Activated CD8-positive, alpha-beta T cell treated with anti-CD3 and anti-CD28 coated beads for 36 hours (primary cell): ENCODE measurements at regions not wholly inside any gene's neighbourhood (a gene's known extent, or its start where the extent isn't known, plus 50 kb on each side); places are given as distances from the start of the nearest gene placed in this dataset.
A peak's percentile ranks its signal among the peaks of the same experiment; 100 is the strongest.

Experiments used
- ATAC-seq: fragments of 200-7000 bp; cut with Tn5 transposase; one replicate; pipeline ENCODE4 v1.10.0; 2021; ENCODE audit warnings: mild to moderate bottlenecking, moderate library complexity
- CTCF ChIA-PET: fragments of 350-600 bp; sonication (Branson Sonifier 250); formaldehyde crosslinking; loops from one replicate; lab custom pipeline; 2021; ENCODE audit warnings: antibody characterized with exemption; lab: Charles Lee
- POLR2A ChIA-PET: fragments of 350-600 bp; sonication (Branson Sonifier 250); formaldehyde crosslinking; loops from one replicate; lab custom pipeline; 2021; ENCODE audit warnings: antibody characterized with exemption; lab: Charles Lee
- DNase-seq: peaks from one replicate; pipeline ENCODE4 v3.0.0-alpha.2; 2020
- H3K27ac Mint-ChIP-seq: one replicate; pipeline ENCODE4 v1.8.0; 2021; ENCODE audit warnings: mild to moderate bottlenecking, mixed read lengths
- H3K27me3 Mint-ChIP-seq: one replicate; pipeline ENCODE4 v1.8.0; 2021; ENCODE audit warnings: mixed read lengths
- H3K36me3 Mint-ChIP-seq: one replicate; pipeline ENCODE4 v1.8.0; 2021; ENCODE audit warnings: low read depth, mixed read lengths
- H3K4me1 Mint-ChIP-seq: one replicate; pipeline ENCODE4 v1.8.0; 2021; ENCODE audit warnings: low read depth, mixed read lengths
- H3K4me3 Mint-ChIP-seq: one replicate; pipeline ENCODE4 v1.8.0; 2021; ENCODE audit warnings: mild to moderate bottlenecking, moderate library complexity, mixed read lengths
- H3K9me3 Mint-ChIP-seq: one replicate; pipeline ENCODE4 v1.8.0; 2021; ENCODE audit warnings: mixed read lengths
- intact Hi-C: fragments of 100-400 bp; cut with micrococcal nuclease; formaldehyde crosslinking; loops from one replicate; pipeline ENCODE4 v1.10.0; 2022
- TF ChIP-seq, protein P1 (sequence below): fragments of 200-600 bp; IDR thresholded peaks from one replicate; pipeline ENCODE4 v1.8.0; 2022; ENCODE audit warnings: antibody characterized with exemption, mild to moderate bottlenecking

DNA sequence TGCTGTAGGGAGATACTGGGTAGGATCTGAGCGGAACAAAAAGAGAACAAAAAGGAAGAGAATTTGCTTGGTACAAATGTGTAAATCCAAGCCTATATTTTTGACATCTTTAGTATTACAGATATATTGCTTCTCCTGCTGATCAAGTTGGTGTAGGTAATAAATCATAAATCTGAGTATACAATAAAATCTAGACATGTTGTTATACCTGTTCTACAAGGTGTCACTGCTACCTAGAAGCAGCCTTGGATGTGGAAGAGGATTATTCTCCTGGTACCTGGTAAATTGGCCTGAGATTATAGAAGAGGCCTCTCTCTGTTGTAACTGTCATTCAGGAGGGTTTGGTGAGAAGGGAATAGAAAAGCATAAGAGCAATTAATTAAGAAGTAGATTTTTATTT, 89.9 kb upstream of the LSM8 start:
- Mint-ChIP-seq H3K27ac (no peak overlapping the region), H3K4me3 (no peak overlapping the region), H3K36me3 (no peaks in the 10 kb centered on the region), H3K27me3 (peaks cover 5% of the 10 kb centered on the region), H3K9me3 (no peaks in the 10 kb centered on the region), H3K4me1 (no peaks in the 10 kb centered on the region)
- intact Hi-C loops, result no loop called here
- ChIA-PET POLR2A (no interaction called here), CTCF (no interaction called here)
- DNase-seq (no peak), ATAC-seq (no peak)
- TF ChIP-seq, protein P1, sequence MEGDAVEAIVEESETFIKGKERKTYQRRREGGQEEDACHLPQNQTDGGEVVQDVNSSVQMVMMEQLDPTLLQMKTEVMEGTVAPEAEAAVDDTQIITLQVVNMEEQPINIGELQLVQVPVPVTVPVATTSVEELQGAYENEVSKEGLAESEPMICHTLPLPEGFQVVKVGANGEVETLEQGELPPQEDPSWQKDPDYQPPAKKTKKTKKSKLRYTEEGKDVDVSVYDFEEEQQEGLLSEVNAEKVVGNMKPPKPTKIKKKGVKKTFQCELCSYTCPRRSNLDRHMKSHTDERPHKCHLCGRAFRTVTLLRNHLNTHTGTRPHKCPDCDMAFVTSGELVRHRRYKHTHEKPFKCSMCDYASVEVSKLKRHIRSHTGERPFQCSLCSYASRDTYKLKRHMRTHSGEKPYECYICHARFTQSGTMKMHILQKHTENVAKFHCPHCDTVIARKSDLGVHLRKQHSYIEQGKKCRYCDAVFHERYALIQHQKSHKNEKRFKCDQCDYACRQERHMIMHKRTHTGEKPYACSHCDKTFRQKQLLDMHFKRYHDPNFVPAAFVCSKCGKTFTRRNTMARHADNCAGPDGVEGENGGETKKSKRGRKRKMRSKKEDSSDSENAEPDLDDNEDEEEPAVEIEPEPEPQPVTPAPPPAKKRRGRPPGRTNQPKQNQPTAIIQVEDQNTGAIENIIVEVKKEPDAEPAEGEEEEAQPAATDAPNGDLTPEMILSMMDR, result no peak

DNA sequence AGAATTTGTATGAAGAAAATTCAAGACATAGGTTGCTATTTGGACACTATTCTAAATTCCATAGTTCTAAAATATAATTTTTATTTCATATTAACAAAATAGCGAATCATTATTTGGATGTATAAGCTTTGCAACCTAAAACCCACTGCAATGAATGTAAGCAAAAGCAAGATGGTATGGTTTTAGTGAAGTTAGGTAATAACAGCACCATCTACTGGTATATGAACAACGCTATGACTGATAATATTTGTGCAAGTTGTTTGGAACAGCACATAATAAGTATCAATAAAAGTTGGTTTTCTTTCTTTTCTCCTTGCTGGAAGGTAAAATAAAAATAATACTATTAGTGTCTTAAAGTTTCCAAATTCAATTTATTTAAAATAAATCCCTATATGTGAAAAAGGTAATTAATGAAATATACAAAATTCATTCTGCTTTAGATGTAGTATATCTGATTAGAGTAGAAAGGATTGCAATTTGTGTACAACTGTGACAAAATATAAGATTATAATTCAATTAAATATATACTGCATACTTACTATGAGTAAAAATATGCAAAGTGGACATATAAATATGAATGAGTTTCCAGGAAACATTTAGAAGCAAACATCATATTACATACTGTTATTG, 79.0 kb upstream of the LSM8 start:
- intact Hi-C loops, result no loop called here
- ChIA-PET CTCF (no interaction called here), POLR2A (no interaction called here)
- Mint-ChIP-seq H3K36me3 (no peaks in the 10 kb centered on the region), H3K4me3 (no peak overlapping the region), H3K9me3 (no peaks in the 10 kb centered on the region), H3K27me3 (peaks cover 4% of the 10 kb centered on the region), H3K27ac (no peak overlapping the region), H3K4me1 (no peaks in the 10 kb centered on the region)
- TF ChIP-seq, protein P1, result peak; percentile 61
- no peak for ATAC-seq
- no peak for DNase-seq

DNA sequence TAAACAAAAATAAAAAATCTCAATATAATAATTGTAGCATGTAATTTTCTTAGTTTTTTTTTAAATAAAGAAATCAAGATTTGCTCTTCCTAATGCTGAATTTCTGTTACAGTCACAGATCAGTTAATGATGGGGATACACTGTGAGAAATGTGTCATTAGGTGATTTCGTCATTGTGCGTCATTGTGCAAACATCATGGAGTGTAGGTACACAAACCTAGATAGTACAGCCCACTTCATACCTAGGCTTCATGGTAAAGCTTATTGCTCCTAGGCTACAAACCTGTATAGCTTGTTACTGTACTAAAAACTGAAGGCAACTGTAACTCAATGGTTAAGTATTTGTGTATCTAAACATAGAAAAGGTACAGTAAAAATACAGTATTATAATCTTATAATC, 74.4 kb upstream of the LSM8 start:
- ChIA-PET POLR2A (no interaction called here), CTCF (interaction anchor here (1.5 kb wide), 1 partner anchor 44 kb away, joined by 3 read pairs; no protein-coding TSS in a partner anchor)
- Mint-ChIP-seq H3K4me3 (no peak overlapping the region), H3K27me3 (peaks cover 2% of the 10 kb centered on the region), H3K27ac (no peak overlapping the region), H3K4me1 (no peaks in the 10 kb centered on the region), H3K36me3 (no peaks in the 10 kb centered on the region), H3K9me3 (peaks cover 5% of the 10 kb centered on the region)
- DNase-seq (no peak), ATAC-seq (no peak)
- intact Hi-C loops, result no loop called here
- TF ChIP-seq, protein P1, result no peak

DNA sequence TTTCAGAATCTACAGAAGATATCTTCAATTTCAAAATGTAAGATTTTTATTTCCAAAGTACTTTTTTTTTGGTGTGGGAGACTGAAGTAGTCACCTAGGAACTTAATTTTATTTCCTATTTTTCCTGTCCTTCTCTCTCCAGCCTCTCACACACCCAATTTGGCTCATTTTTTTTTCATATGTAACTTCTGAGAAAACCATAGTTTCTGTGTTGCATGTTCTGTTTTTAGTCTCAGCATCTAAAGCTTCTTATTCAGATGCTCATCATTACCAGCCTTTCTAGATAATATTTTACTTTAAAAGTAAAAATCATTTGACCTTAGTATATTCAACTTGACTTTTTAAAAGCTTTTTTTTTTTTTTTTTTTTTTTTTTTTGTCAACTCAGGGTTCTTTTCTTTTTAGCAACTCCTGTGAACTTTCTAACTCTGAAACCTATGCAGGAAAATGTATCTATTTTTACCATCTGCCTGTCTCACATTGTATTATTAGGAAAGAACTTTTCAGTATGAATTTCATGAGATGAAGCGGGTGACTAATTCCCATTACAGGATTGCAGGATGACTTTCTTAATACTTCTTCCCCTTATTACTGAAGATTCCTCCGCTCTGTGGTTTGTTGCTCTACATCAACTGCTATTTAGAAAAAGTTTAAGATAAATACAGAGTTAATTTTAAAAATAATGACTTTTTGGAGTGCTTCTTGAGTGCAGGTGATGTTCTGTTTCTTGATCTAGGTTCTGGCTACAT, 73.6 kb upstream of the LSM8 start:
- ATAC-seq (no peak), DNase-seq (no peak)
- TF ChIP-seq, protein P1, result no peak
- Mint-ChIP-seq H3K27ac (no peak overlapping the region), H3K4me3 (no peak overlapping the region), H3K27me3 (peaks cover 2% of the 10 kb centered on the region), H3K36me3 (no peaks in the 10 kb centered on the region), H3K4me1 (no peaks in the 10 kb centered on the region), H3K9me3 (peaks cover 5% of the 10 kb centered on the region)
- intact Hi-C loops, result no loop called here
- ChIA-PET CTCF (interaction anchor here (1.5 kb wide), 1 partner anchor 43 kb away, joined by 3 read pairs; no protein-coding TSS in a partner anchor), POLR2A (no interaction called here)

DNA sequence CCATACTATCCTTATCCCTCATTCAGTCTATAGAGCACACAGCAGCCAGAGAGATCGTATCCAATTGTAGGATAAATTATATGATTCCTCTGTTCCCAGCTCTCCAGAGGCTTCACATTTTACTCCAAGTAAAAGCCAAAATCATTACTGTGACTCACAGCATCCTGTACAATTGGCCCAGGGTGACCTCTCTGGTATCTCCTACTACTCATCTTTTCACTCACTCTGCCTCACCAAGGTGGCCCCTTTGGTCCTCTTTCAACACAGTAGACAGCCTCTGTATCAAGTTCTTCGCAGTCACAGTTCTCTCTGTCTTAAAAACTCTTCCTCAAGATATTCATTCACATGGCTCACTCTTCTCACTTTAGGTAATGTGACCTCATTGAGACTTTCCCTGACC, 72.6 kb upstream of the LSM8 start:
- Mint-ChIP-seq H3K27me3 (peaks cover 3% of the 10 kb centered on the region), H3K4me1 (no peaks in the 10 kb centered on the region), H3K36me3 (no peaks in the 10 kb centered on the region), H3K27ac (no peak overlapping the region), H3K9me3 (peaks cover 5% of the 10 kb centered on the region), H3K4me3 (no peak overlapping the region)
- ATAC-seq (no peak), DNase-seq (no peak)
- TF ChIP-seq, protein P1, result no peak
- intact Hi-C loops, result no loop called here
- POLR2A ChIA-PET, result no interaction called here
- CTCF ChIA-PET, result no interaction called here
